GM12873 (cell line): ENCODE measurements at regions not wholly inside any gene's neighbourhood (a gene's known extent, or its start where the extent isn't known, plus 50 kb on each side); places are given as distances from the start of the nearest gene placed in this dataset.

ENCODE experiments used
- CTCF ChIP-seq: IDR thresholded peaks from 2 replicates; pipeline ENCODE4 v1.5.1; 2012; ENCODE audit warnings: low read depth, mild to moderate bottlenecking, moderate library complexity, low read length, control low read depth; ENCODE audit not compliant: insufficient read depth; ENCODE audit errors: missing control alignments

GRCh38 chr1:96048572-96049212 is 672.9 kb upstream of the PTBP2 start:
- no peak for TF ChIP-seq CTCF

GRCh38 chr1:96049759-96050409 is 671.7 kb upstream of the PTBP2 start:
- no peak for TF ChIP-seq CTCF

GRCh38 chr1:96059276-96059675 is 662.3 kb upstream of the PTBP2 start:
- TF ChIP-seq CTCF = no peak

GRCh38 chr1:96059736-96060135 is 661.8 kb upstream of the PTBP2 start:
- TF ChIP-seq CTCF = no peak

- no peak for TF ChIP-seq CTCF
Measured at GRCh38 chr1:96060621-96061020, 661.0 kb upstream of the PTBP2 start.

- TF ChIP-seq CTCF = no peak
Measured at GRCh38 chr1:96072021-96072420, 649.6 kb upstream of the PTBP2 start.

GRCh38 chr1:96073100-96073499 is 648.5 kb upstream of the PTBP2 start:
- TF ChIP-seq CTCF = no peak
